ENCODE measurements at regions not wholly inside any gene's neighbourhood (a gene's known extent, or its start where the extent isn't known, plus 50 kb on each side); places are given as distances from the start of the nearest gene placed in this dataset.
"Not testable (repeated sequence)": the region's sequence is repeated elsewhere in the genome, so short reads cannot be mapped to it uniquely, and the experiment has no call there.

- H3K9me3 ChIP-seq; H3K4me1 ChIP-seq; H3K4me3 ChIP-seq; H3K27me3 ChIP-seq; intact Hi-C loops (cut with DNase I); H3K27ac ChIP-seq (replicated peaks in 1 of 4); DNase-seq (ENCODE audit: extremely low spot score); H3K36me3 ChIP-seq: not testable (repeated sequence)
- WGBS = 100% methylated on average over 1 of the region's 36 CpGs
These were observed 51.0 kb upstream of the CDYL start for GRCh38 chr6:4725136-4725760.

DNA sequence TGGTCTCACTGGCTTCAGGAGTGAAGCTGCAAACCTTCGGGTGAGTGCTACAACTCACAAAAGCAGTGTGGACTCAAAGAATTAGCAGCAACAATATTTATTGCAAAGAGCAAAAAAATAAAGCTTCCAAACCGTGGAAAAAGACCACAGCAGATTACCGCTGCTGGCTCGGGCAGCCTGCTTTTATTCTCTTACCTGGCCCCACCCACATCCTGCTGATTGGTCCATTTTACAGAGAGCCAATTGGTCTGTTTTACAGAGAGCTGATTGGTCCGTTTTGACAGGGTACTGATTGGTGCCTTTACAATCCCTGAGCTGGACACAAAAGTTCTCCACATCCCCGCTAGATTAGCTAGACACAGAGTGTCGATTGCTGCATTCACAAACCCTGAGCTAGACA lies 51.5 kb upstream of the CDYL start:
- 92% methylated on average over 7 of the region's 7 CpGs for WGBS
- not testable (repeated sequence) for H3K4me3 ChIP-seq

GRCh38 chr6:4723383-4723782 lies 52.8 kb upstream of the CDYL start:
- Histone ChIP-seq H3K4me1 (no peaks in the 10 kb centered on the region), H3K27ac (replicated peaks in 1 of 4) (no peak overlapping the region), H3K27me3 (peaks cover 0 to 5% (median 0%) of the 10 kb centered on the region in 4 donors), H3K9me3 (no peaks in the 10 kb centered on the region), H3K4me3 (no peak overlapping the region), H3K36me3 (no peaks in the 10 kb centered on the region)
- TF ChIP-seq CTCF (IDR thresholded peaks at IDR 0.05) (no peak), POLR2AphosphoS5 (IDR thresholded peaks at IDR 0.05) (no peak), POLR2A (IDR thresholded peaks at IDR 0.05; ENCODE audit: low read depth) (no peak), EP300 (IDR thresholded peaks at IDR 0.05) (no peak)
- intact Hi-C loops (cut with DNase I) = no loop called here
- 68% methylated on average over 6 of the region's 6 CpGs for WGBS
- no peak for DNase-seq (ENCODE audit: extremely low spot score)

More for the DNA sequence above, 51.5 kb upstream of the CDYL start:
- H3K36me3 ChIP-seq; DNase-seq (ENCODE audit: extremely low spot score); intact Hi-C loops (cut with DNase I); H3K4me1 ChIP-seq; H3K27ac ChIP-seq (replicated peaks in 1 of 4); H3K27me3 ChIP-seq; H3K9me3 ChIP-seq: not testable (repeated sequence)

GRCh38 chr6:4721368-4721767 lies 54.8 kb upstream of the CDYL start:
- H3K27me3 ChIP-seq; intact Hi-C loops (cut with DNase I); H3K27ac ChIP-seq (replicated peaks in 1 of 4); DNase-seq (ENCODE audit: extremely low spot score); H3K36me3 ChIP-seq; H3K9me3 ChIP-seq; H3K4me3 ChIP-seq; H3K4me1 ChIP-seq: not testable (repeated sequence)
- WGBS = 86% methylated on average over 4 of the region's 4 CpGs

DNA sequence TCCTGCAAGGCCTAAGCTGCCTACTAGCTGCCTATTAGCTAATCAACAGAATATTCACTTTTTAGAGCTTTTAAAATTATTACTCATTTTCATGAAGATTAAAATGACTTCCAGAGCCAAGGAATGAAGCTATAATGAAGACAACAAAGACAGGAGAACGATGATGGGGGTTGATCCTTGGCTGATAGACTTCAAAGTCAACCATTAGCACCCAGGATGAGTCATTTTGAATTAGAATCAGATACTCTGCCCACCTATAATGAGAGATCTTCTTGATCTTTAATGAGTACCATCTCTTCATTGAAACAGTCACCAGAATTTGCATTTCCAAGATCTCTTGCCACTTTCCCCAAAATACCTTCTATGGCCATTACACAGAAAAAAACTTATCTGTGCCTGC lies 56.7 kb upstream of the CDYL start:
- intact Hi-C loops (cut with DNase I) = no loop called here
- H3K36me3 ChIP-seq = no peaks in the 10 kb centered on the region
- no peaks in the 10 kb centered on the region for H3K27me3 ChIP-seq
- TF ChIP-seq CTCF (IDR thresholded peaks at IDR 0.05) (no peak), POLR2A (IDR thresholded peaks at IDR 0.05; ENCODE audit: low read depth) (no peak), POLR2AphosphoS5 (IDR thresholded peaks at IDR 0.05) (no peak), EP300 (IDR thresholded peaks at IDR 0.05) (no peak)
- WGBS = 50% methylated on average over 1 of the region's 1 CpG
- H3K4me3 ChIP-seq = no peak overlapping the region
- no peaks in the 10 kb centered on the region for H3K9me3 ChIP-seq
- H3K27ac ChIP-seq (replicated peaks in 1 of 4) = no peak overlapping the region
- no peaks in the 10 kb centered on the region for H3K4me1 ChIP-seq
- DNase-seq (ENCODE audit: extremely low spot score) = no peak

DNA sequence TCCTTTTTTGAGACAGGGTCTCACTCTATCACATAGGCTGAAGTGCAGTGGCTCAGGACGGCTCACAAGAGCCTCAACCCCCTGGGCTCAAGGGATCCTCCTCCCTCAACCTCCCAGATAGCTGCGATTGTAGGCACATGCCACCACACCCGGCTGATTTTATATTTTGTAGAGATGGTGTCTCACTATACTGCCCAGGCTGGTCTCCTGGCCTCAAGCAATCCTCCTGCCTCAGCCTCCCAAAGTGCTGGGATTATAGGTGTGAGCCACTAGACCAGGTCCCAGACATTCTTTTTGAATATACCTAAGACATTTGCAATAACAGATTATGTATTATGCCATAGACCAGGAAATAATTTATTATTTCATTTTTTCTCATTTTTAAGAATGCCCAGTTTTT lies 58.3 kb upstream of the CDYL start:
- H3K4me3 ChIP-seq = no peak overlapping the region
- no peaks in the 10 kb centered on the region for H3K4me1 ChIP-seq
- H3K36me3 ChIP-seq = no peaks in the 10 kb centered on the region
- WGBS = 96% methylated on average over 3 of the region's 3 CpGs
- H3K9me3 ChIP-seq = no peaks in the 10 kb centered on the region
- intact Hi-C loops (cut with DNase I) = no loop called here
- no peak for DNase-seq (ENCODE audit: extremely low spot score)
- no peak overlapping the region for H3K27ac ChIP-seq (replicated peaks in 1 of 4)
- TF ChIP-seq CTCF (IDR thresholded peaks at IDR 0.05) (no peak), POLR2A (IDR thresholded peaks at IDR 0.05; ENCODE audit: low read depth) (no peak), POLR2AphosphoS5 (IDR thresholded peaks at IDR 0.05) (no peak), EP300 (IDR thresholded peaks at IDR 0.05) (no peak)
- H3K27me3 ChIP-seq = no peaks in the 10 kb centered on the region
